Esophagus (tissue), 2 donors: ENCODE measurements at regions not wholly inside any gene's neighbourhood (a gene's known extent, or its start where the extent isn't known, plus 50 kb on each side); places are given as distances from the start of the nearest gene placed in this dataset.

Source experiments
- H3K27ac ChIP-seq, 2 donors: one replicate each; pipeline ENCODE4 v1.5.1; 2013; ENCODE audit warnings: low read depth in 2 of 2, mild to moderate bottlenecking in 2 of 2, inconsistent platforms in 1 of 2, low read length in 1 of 2, moderate library complexity in 1 of 2
- H3K27me3 ChIP-seq, 2 donors: one replicate each; pipeline ENCODE4 v1.6.1; 2013; ENCODE audit warnings: low read length in 2 of 2, control low read depth in 1 of 2, mild to moderate bottlenecking in 1 of 2; ENCODE audit not compliant: insufficient read depth in 2 of 2, control insufficient read depth in 1 of 2
- H3K36me3 ChIP-seq, 2 donors: one replicate each; pipeline ENCODE4 v1.6.1; 2013; ENCODE audit warnings: low read length in 1 of 2; ENCODE audit not compliant: control insufficient read depth in 2 of 2, insufficient read depth in 2 of 2
- H3K4me1 ChIP-seq, 2 donors: one replicate each; pipeline ENCODE4 v1.6.1; 2013; ENCODE audit warnings: low read length in 1 of 2; ENCODE audit not compliant: control insufficient read depth in 2 of 2, insufficient read depth in 2 of 2
- H3K4me3 ChIP-seq, 2 donors: one replicate each; pipeline ENCODE4 v1.5.1; 2013; ENCODE audit warnings: low read length in 2 of 2, mild to moderate bottlenecking in 2 of 2, low read depth in 1 of 2, moderate library complexity in 1 of 2
- H3K9me3 ChIP-seq, 2 donors: one replicate each; pipeline ENCODE4 v1.6.1; 2013; ENCODE audit warnings: mild to moderate bottlenecking in 2 of 2, low read depth in 1 of 2, low read length in 1 of 2, moderate library complexity in 1 of 2; ENCODE audit not compliant: control insufficient read depth in 2 of 2, insufficient read depth in 1 of 2
- WGBS, 2 donors: extraction: QIAGEN DNeasy Blood & Tissue Kit; methylation state at CpG; one replicate each; pipeline ENCODE4 v1.1.7; 2013; 5-methylcytosine and 5-hydroxymethylcytosine counted together
- donor health status: healthy with polysubstance abuse.
- donor health status: Bipolar disorder and iron deficiency.

DNA sequence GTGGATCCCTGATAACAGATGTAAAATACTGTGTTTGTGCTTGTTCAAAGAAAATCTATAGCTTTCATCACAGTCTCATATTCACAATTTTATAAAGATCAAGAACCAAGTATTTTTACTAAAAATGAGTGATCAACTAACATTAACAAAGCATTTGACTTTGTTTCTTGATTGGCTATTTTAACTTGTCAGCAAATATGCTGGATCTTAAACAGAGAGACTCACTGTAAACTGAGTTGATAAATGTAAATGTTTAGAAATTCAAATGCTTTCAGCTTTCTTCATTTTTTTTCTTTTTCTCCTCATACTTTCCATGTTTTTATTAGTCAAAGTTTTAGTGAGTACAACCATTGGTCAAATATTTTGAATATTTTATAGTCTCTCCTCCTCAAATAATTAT is 923.0 kb upstream of the NR2F2 start:
- H3K27me3 ChIP-seq, result no peaks in the 10 kb centered on the region
- no peaks in the 10 kb centered on the region for H3K9me3 ChIP-seq
- H3K4me1 ChIP-seq, result no peaks in the 10 kb centered on the region
- H3K27ac ChIP-seq, result no peak overlapping the region
- no peaks in the 10 kb centered on the region for H3K36me3 ChIP-seq
- H3K4me3 ChIP-seq, result no peak overlapping the region

- Histone ChIP-seq H3K4me1 (no peaks in the 10 kb centered on the region), H3K27me3 (no peaks in the 10 kb centered on the region), H3K36me3 (no peaks in the 10 kb centered on the region), H3K27ac (no peak overlapping the region), H3K9me3 (no peaks in the 10 kb centered on the region), H3K4me3 (no peak overlapping the region)
- 28 to 31% methylated on average over 2 of the region's 2 CpGs for WGBS, 2 donors
These were observed 921.3 kb upstream of the NR2F2 start for GRCh38 chr15:95409211-95409610.

DNA sequence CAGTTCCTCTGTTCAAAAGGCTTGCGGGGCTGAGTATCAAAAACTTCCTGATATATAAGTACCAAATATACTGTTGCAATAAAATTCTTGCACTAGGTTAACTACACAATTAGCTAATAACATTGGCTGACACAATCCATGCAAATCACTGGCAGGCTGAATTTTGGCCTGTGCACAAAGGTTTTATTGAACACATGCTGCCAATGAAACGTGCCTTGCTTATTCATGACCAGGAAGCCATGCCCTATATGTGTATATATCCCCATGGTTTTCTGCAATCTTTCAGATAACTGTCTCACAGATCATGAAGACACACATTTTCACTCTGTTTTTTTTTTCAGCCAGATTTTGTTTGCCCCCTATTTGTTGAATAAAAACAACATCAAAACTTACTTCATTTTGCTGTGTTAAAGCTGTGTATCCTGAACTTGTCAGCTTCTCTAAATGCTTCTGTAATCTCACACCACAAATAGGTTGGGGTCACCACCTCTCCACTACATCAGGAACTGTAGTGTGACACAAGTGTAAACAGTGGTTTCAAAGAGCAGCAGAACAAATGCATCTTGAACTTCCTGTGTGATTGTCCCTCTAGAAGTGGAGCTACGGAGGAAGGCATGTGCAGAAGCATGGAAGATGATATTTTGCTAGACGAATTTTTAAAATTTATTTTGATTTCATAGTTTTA is 920.7 kb upstream of the NR2F2 start:
- H3K9me3 ChIP-seq, result no peaks in the 10 kb centered on the region
- no peak overlapping the region for H3K4me3 ChIP-seq
- H3K4me1 ChIP-seq, result no peaks in the 10 kb centered on the region
- 45 to 54% methylated on average over 4 of the region's 4 CpGs for WGBS, 2 donors
- no peaks in the 10 kb centered on the region for H3K36me3 ChIP-seq
- H3K27ac ChIP-seq, result no peak overlapping the region
- no peaks in the 10 kb centered on the region for H3K27me3 ChIP-seq

DNA sequence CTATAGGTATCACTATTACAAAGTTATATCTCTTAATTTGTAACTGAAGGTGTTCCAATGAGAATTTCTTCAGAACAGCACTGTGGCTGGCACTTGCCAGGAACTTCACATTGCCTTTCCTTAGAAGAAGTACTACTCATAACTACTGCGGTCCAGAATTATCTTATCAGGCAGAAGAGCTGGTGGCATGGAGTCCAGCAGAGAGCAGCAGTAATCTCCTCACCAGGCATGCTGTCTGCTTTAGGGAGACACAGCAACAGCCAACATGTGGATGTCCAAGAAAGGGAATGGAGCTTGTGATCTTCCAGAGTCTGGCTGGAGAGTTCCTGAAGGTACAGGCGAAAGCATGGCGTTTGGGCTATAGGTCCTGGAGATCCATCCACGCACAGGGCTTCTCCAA is 919.7 kb upstream of the NR2F2 start:
- Histone ChIP-seq H3K4me3 (no peak overlapping the region), H3K36me3 (no peaks in the 10 kb centered on the region), H3K27me3 (no peaks in the 10 kb centered on the region), H3K4me1 (no peaks in the 10 kb centered on the region), H3K27ac (no peak overlapping the region), H3K9me3 (no peaks in the 10 kb centered on the region)
- WGBS, 2 donors, result 91 to 95% methylated on average over 4 of the region's 4 CpGs

- no peaks in the 10 kb centered on the region for H3K36me3 ChIP-seq
- H3K27ac ChIP-seq, result no peak overlapping the region
These were observed 913.9 kb upstream of the NR2F2 start for GRCh38 chr15:95416576-95416975.

DNA sequence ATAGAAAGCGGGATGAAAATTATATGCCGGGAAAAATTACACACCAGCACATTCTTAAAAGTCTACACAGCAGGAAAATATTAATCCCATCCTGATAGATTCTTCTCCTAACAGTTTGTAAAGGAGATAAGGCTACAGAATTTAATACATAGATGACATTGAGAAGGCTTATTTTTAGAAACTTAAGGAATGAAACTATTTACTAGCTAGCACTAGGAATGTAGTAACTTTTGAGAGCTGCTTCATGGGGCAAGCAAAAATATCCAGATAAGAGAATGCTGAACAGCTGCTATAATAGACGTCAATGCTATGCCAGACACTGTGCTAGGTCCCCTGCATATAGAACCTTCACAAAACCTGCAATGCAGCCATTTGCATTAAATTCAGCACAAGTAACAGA is 912.7 kb upstream of the NR2F2 start:
- WGBS, 2 donors, result 82 to 87% methylated on average over 3 of the region's 3 CpGs
- H3K27ac ChIP-seq, result no peak overlapping the region
- H3K36me3 ChIP-seq, result no peaks in the 10 kb centered on the region
- no peak overlapping the region for H3K4me3 ChIP-seq
- no peaks in the 10 kb centered on the region for H3K9me3 ChIP-seq
- no peaks in the 10 kb centered on the region for H3K27me3 ChIP-seq
- H3K4me1 ChIP-seq, result no peaks in the 10 kb centered on the region

More at GRCh38 chr15:95416576-95416975, 913.9 kb upstream of the NR2F2 start:
- Histone ChIP-seq H3K4me1 (no peaks in the 10 kb centered on the region), H3K27me3 (no peaks in the 10 kb centered on the region), H3K4me3 (no peak overlapping the region), H3K9me3 (no peaks in the 10 kb centered on the region)
- 43 to 45% methylated on average over 3 of the region's 3 CpGs for WGBS, 2 donors

- 61 to 67% methylated on average over 3 of the region's 3 CpGs for WGBS, 2 donors
- H3K27me3 ChIP-seq, result no peaks in the 10 kb centered on the region
- H3K9me3 ChIP-seq, result no peaks in the 10 kb centered on the region
- no peaks in the 10 kb centered on the region for H3K36me3 ChIP-seq
- H3K4me3 ChIP-seq, result no peak overlapping the region
- no peaks in the 10 kb centered on the region for H3K4me1 ChIP-seq
- H3K27ac ChIP-seq, result no peak overlapping the region
These were observed 908.2 kb upstream of the NR2F2 start for GRCh38 chr15:95422255-95422654.

DNA sequence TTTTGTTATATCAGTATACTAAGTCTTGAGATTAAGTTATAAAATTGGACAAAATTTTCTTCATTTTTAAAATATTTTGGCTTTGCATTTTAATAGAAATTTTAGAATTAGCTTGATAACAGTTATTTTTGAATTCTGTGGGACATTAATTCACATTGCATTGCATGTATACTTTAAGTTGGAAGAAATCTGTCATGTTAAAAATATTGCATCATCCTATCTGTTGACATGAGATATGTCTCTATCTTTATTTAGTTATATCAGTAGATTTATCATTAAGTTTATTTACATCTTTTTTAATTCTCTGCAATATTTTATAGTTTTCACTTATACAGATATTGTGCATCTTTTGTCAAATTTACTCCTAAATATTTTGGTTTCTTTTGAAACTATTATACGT is 904.6 kb upstream of the NR2F2 start:
- no peak overlapping the region for H3K4me3 ChIP-seq
- no peak overlapping the region for H3K27ac ChIP-seq
- no peaks in the 10 kb centered on the region for H3K27me3 ChIP-seq
- 91 to 92% methylated on average over 1 of the region's 1 CpG for WGBS, 2 donors
- no peaks in the 10 kb centered on the region for H3K9me3 ChIP-seq
- H3K4me1 ChIP-seq, result no peaks in the 10 kb centered on the region
- no peaks in the 10 kb centered on the region for H3K36me3 ChIP-seq

DNA sequence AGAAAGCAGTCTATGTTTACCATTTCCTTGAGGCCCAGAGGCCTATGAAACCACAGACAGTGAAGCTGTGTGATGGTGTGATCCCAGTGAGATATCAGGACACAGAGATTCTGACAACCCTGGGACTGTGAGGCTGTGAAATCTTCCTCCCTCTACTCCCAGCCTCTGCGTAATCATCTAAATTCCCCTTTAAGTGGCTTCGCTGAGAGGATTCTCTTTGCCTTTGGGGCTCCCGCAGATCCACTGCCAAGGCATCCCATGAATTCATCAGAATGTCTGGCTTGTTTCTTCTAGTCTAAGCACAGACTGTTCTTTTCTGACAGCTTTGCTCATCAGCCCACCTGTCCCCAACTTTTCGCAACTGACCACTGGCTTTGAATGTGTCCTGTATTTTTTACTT is 901.2 kb upstream of the NR2F2 start:
- no peak overlapping the region for H3K4me3 ChIP-seq
- 86 to 90% methylated on average over 4 of the region's 4 CpGs for WGBS, 2 donors
- no peaks in the 10 kb centered on the region for H3K9me3 ChIP-seq
- no peaks in the 10 kb centered on the region for H3K27me3 ChIP-seq
- H3K4me1 ChIP-seq, result no peaks in the 10 kb centered on the region
- no peaks in the 10 kb centered on the region for H3K36me3 ChIP-seq
- H3K27ac ChIP-seq, result no peak overlapping the region

GRCh38 chr15:95431518-95431917 is 899.0 kb upstream of the NR2F2 start:
- H3K36me3 ChIP-seq, result no peaks in the 10 kb centered on the region
- H3K9me3 ChIP-seq, result no peaks in the 10 kb centered on the region
- 77 to 86% methylated on average over 1 of the region's 1 CpG for WGBS, 2 donors
- no peak overlapping the region for H3K4me3 ChIP-seq
- no peaks in the 10 kb centered on the region for H3K27me3 ChIP-seq
- no peak overlapping the region for H3K27ac ChIP-seq
- no peaks in the 10 kb centered on the region for H3K4me1 ChIP-seq
